ENCODE measurements at regions not wholly inside any gene's neighbourhood (a gene's known extent, or its start where the extent isn't known, plus 50 kb on each side); places are given as distances from the start of the nearest gene placed in this dataset.

DNA sequence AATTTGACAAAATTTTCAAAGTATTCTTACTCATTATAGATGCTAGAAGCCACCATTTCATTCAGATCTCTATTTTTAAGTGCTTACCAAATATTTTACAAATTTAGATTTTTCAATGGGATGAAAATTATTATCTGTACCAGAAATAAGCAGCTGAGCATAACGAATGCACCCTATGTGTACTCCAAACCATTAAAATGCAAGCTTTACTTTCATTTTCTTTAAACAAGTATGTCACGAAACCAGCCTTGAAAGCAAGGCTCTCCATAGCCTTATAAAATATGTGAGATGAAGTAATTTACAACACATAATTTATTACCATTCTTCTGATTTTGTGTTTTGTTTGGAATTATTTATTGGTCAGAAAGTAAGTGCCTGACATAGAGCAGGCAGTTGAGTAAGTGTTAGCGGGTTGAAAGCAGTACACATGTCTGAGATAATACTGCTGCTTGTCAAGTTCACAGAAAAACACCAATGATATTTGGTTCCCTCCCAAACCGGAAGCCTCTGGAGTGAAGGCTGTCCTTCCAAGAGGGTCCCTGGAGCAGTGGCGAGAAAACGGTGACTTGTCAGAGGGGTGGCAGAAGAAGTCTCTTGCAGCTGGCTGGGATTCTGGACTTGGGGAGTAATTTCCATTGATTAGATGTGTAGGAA lies 322.7 kb upstream of the PFKP start:
- CTCF ChIA-PET, result interaction anchor here (0.6 to 0.7 kb wide), 2 partner anchors 14 to 562 kb away, joined by 3 to 4 read pairs; no protein-coding TSS in a partner anchor
- TF ChIP-seq, protein P1, sequence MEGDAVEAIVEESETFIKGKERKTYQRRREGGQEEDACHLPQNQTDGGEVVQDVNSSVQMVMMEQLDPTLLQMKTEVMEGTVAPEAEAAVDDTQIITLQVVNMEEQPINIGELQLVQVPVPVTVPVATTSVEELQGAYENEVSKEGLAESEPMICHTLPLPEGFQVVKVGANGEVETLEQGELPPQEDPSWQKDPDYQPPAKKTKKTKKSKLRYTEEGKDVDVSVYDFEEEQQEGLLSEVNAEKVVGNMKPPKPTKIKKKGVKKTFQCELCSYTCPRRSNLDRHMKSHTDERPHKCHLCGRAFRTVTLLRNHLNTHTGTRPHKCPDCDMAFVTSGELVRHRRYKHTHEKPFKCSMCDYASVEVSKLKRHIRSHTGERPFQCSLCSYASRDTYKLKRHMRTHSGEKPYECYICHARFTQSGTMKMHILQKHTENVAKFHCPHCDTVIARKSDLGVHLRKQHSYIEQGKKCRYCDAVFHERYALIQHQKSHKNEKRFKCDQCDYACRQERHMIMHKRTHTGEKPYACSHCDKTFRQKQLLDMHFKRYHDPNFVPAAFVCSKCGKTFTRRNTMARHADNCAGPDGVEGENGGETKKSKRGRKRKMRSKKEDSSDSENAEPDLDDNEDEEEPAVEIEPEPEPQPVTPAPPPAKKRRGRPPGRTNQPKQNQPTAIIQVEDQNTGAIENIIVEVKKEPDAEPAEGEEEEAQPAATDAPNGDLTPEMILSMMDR (conservative IDR thresholded peaks at IDR 0.05; ENCODE audit: low read depth), result no peak
- no peak for DNase-seq (ENCODE audit: low spot score)
- H3K27ac ChIP-seq, result no peak overlapping the region
- POLR2A ChIA-PET (ENCODE audit: low non-redundant PET), result no interaction called here

DNA sequence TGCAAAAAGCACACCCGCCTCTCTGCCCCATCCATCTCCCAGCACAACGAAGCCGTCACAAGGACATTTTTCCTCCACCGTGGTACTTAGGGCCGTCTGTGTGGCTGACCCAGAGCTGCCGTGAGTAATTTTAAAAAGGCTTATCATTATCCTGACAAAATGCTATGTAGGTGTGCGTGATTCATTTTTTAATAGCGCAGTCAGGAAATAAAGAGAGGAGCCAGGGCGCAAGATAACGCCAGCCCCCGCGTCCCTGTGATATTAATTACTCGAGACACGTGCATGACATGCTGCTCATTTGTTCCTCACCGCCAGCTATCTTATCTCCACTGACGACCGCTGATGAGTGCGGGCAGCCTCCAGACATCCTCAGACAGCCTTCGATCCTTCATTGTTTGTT lies 332.7 kb upstream of the PFKP start:
- TF ChIP-seq, protein P1 (conservative IDR thresholded peaks at IDR 0.05; ENCODE audit: low read depth), result no peak
- ChIA-PET POLR2A (ENCODE audit: low non-redundant PET) (no interaction called here), CTCF (no interaction called here)
- DNase-seq (ENCODE audit: low spot score), result no peak
- H3K27ac ChIP-seq, result no peak overlapping the region

DNA sequence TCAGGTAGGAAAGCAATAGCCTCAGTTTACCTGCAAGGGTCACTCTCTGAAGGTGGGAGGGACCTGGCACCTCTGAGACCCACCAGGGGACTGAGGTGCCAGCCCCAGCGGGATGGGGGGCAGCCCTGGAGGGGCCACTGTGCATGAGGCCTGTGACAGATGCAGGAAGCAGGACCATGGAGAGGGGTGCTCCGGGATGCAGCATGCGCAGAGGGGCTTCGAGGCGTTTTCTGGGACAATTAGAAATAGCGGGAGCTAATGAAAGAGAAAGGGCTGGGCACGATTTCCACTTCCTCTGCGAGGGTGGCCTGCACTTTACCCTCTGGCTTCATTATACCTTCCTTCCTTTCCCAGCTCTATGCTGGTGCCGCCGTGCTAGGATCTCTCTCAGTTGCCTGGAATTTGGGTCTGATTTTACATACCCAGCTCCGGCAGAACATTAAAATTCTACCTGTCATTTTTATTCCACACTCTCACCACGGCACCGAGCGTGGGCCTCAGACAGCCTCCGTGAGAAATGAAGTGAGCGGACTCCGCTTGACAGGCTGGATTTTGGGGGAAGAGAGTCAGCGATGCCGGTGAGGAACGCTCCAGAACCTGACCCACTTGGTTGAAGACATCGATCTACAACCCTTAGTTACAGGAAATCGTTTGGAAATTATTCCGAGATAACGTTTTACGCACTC lies 333.9 kb upstream of the PFKP start:
- no peak for DNase-seq (ENCODE audit: low spot score)
- H3K27ac ChIP-seq, result no peak overlapping the region
- POLR2A ChIA-PET (ENCODE audit: low non-redundant PET), result no interaction called here
- CTCF ChIA-PET, result no interaction called here
- TF ChIP-seq, protein P1 (conservative IDR thresholded peaks at IDR 0.05; ENCODE audit: low read depth), result no peak

DNA sequence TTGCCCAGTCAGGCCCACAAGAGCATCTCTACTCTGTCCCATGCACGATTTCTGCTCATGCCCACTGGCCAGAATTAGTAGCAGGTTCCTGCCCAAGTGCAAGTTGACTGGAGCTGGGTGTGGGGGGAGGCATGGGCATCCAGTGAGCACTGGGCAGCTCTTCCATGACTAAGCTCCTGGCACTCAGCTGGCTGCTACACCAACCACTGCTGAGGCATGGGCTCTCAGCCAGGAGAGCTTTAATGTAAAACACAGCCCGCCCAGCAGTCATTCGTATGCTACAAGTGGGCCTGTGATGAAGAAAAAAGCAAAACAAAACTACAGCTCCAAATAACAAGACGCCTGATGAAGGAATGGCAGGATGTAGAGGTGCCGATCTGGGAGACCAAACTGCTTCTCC lies 335.4 kb upstream of the PFKP start:
- POLR2A ChIA-PET (ENCODE audit: low non-redundant PET), result no interaction called here
- no peak for DNase-seq (ENCODE audit: low spot score)
- H3K27ac ChIP-seq, result no peak overlapping the region
- TF ChIP-seq, protein P1 (conservative IDR thresholded peaks at IDR 0.05; ENCODE audit: low read depth), result no peak
- CTCF ChIA-PET, result no interaction called here

DNA sequence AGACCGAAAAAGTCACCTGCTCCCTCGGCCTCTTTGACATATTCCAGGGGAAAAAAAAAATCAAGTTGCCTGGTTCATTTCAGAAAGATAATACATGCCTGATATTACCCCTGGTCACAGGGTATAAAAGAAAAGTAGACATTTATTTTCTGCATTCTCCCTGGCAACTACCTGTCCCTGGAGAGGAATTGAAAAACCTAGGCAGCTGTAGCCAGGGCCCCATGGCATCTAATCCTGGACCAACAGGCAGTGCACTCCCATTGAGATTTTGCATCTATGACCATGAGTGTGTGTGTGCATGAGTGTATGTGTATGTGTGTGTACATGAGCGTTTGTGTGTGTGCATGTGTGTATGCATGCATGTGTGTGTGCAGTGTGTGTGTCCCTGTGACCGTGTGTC lies 338.2 kb upstream of the PFKP start:
- TF ChIP-seq, protein P1 (conservative IDR thresholded peaks at IDR 0.05; ENCODE audit: low read depth), result no peak

DNA sequence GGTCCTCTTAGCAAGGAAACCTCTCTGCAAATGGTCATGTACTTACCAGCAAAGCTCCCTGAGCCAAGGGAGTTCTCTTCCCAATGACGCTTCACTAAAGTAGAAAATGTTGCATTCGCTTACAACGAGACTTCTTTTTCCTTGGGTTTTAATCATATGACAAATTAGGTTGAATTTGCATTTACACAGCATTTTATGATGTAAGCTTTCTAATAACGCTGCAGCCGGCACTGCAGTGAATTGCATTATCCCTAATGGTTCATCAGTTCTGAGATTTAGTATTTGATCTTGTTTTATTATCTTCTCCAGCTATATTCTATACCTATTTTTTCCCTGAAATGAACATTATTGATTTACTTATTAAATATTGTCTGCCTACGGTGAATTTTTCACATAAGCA lies 339.3 kb upstream of the PFKP start:
- H3K27ac ChIP-seq, result no peak overlapping the region
- ChIA-PET POLR2A (ENCODE audit: low non-redundant PET) (no interaction called here), CTCF (no interaction called here)
- DNase-seq (ENCODE audit: low spot score), result no peak
- TF ChIP-seq, protein P1 (conservative IDR thresholded peaks at IDR 0.05; ENCODE audit: low read depth), result no peak

More for the DNA sequence above, 338.2 kb upstream of the PFKP start:
- ChIA-PET CTCF (no interaction called here), POLR2A (ENCODE audit: low non-redundant PET) (no interaction called here)
- H3K27ac ChIP-seq, result no peak overlapping the region
- DNase-seq (ENCODE audit: low spot score), result no peak
